Smooth muscle cell (in vitro differentiated cells): ENCODE measurements at regions not wholly inside any gene's neighbourhood (a gene's known extent, or its start where the extent isn't known, plus 50 kb on each side); places are given as distances from the start of the nearest gene placed in this dataset.

Experiments
- DNase-seq: peaks from one replicate; lab custom pipeline; 2025; ENCODE audit not compliant: unreplicated experiment; lab: John Stamatoyannopoulos, UW
- H2AFZ ChIP-seq: fragments of 200-600 bp; sonication (generic); 2 replicates; pipeline ENCODE4 v1.6.0; 2016; ENCODE audit warnings: antibody characterized with exemption, low read depth, mild to moderate bottlenecking
- H3F3A ChIP-seq: fragments of 200-600 bp; sonication (generic); 2 replicates; pipeline ENCODE4 v1.6.0; 2017; ENCODE audit warnings: antibody characterized with exemption, low read depth
- H3K27ac ChIP-seq: fragments of 200-600 bp; sonication (generic); 2 replicates; pipeline ENCODE4 v1.5.1; 2016; ENCODE audit warnings: low read depth, mild to moderate bottlenecking
- H3K27me3 ChIP-seq: fragments of 200-600 bp; sonication (generic); 2 replicates; pipeline ENCODE4 v1.6.1; 2016; ENCODE audit warnings: low read depth, mild to moderate bottlenecking
- H3K36me3 ChIP-seq: fragments of 200-600 bp; sonication (generic); 2 replicates; pipeline ENCODE4 v1.5.1; 2016; ENCODE audit warnings: low read depth
- H3K4me1 ChIP-seq: fragments of 200-600 bp; sonication (generic); 2 replicates; pipeline ENCODE4 v1.5.1; 2016; ENCODE audit warnings: low read depth
- H3K4me2 ChIP-seq: fragments of 200-600 bp; sonication (generic); 2 replicates; pipeline ENCODE4 v1.6.0; 2016; ENCODE audit warnings: mild to moderate bottlenecking
- H3K4me3 ChIP-seq: fragments of 200-600 bp; sonication (generic); 2 replicates; pipeline ENCODE4 v1.5.1; 2016; ENCODE audit warnings: mild to moderate bottlenecking
- H3K79me2 ChIP-seq: fragments of 200-600 bp; sonication (generic); 2 replicates; pipeline ENCODE4 v1.6.0; 2016; ENCODE audit warnings: low read depth, mild to moderate bottlenecking
- H3K9ac ChIP-seq: fragments of 200-600 bp; sonication (generic); 2 replicates; pipeline ENCODE4 v1.6.0; 2016; ENCODE audit warnings: low read depth
- H3K9me3 ChIP-seq: fragments of 200-600 bp; sonication (generic); replicated peaks from 2 replicates; pipeline ENCODE4 v1.5.1; 2016; ENCODE audit warnings: low read depth
- H4K20me1 ChIP-seq: fragments of 200-600 bp; sonication (generic); 2 replicates; pipeline ENCODE4 v1.6.0; 2016; ENCODE audit warnings: low read depth
- CTCF ChIP-seq: fragments of 200-600 bp; sonication (generic); IDR thresholded peaks from 2 replicates; pipeline ENCODE4 v1.5.1; 2017; ENCODE audit warnings: borderline replicate concordance, mild to moderate bottlenecking, antibody characterized with exemption; ENCODE audit not compliant: insufficient read depth, poor library complexity, severe bottlenecking
- WGBS: methylation state at CpG from one replicate; pipeline ENCODE4 v1.1.7; 2016; ENCODE audit warnings: low lambda C conversion rate; 5-methylcytosine and 5-hydroxymethylcytosine counted together

GRCh38 chr16:5330058-5330457 is 232.5 kb upstream of the EEF2KMT start:
- H3K4me3 ChIP-seq: no peak overlapping the region

GRCh38 chr16:5328546-5328945 is 231.0 kb upstream of the EEF2KMT start:
- Histone ChIP-seq H3K4me1 (no peaks in the 10 kb centered on the region), H3K4me3 (no peak overlapping the region), H3K4me2 (no peak overlapping the region), H3K27me3 (no peaks in the 10 kb centered on the region), H3K79me2 (no peaks in the 10 kb centered on the region), H2AFZ (no peak overlapping the region), H3K9me3 (no peaks in the 10 kb centered on the region), H3K9ac (no peak overlapping the region), H3K27ac (no peak overlapping the region), H3F3A (no peaks in the 10 kb centered on the region), H3K36me3 (no peaks in the 10 kb centered on the region), H4K20me1 (no peaks in the 10 kb centered on the region)
- 74% methylated on average over 5 of the region's 5 CpGs for WGBS
- no peak for TF ChIP-seq CTCF
- DNase-seq: no peak

More at GRCh38 chr16:5330058-5330457, 232.5 kb upstream of the EEF2KMT start:
- Histone ChIP-seq H3K9me3 (no peaks in the 10 kb centered on the region), H2AFZ (no peak overlapping the region), H3K27ac (no peak overlapping the region), H4K20me1 (no peaks in the 10 kb centered on the region), H3K4me1 (no peaks in the 10 kb centered on the region), H3K79me2 (no peaks in the 10 kb centered on the region), H3K36me3 (no peaks in the 10 kb centered on the region), H3K27me3 (no peaks in the 10 kb centered on the region), H3K9ac (no peak overlapping the region), H3F3A (no peaks in the 10 kb centered on the region), H3K4me2 (no peak overlapping the region)
- DNase-seq: no peak
- no peak for TF ChIP-seq CTCF
- 81% methylated on average over 3 of the region's 3 CpGs for WGBS

GRCh38 chr16:5326395-5326794 is 228.8 kb upstream of the EEF2KMT start:
- no peak overlapping the region for H3K27ac ChIP-seq
- peaks cover 3% of the 10 kb centered on the region for H3K4me1 ChIP-seq
- no peaks in the 10 kb centered on the region for H3K27me3 ChIP-seq
- no peaks in the 10 kb centered on the region for H3K79me2 ChIP-seq
- no peak for DNase-seq
- WGBS: 93% methylated on average over 3 of the region's 3 CpGs
- no peaks in the 10 kb centered on the region for H3K9me3 ChIP-seq
- no peak overlapping the region for H3K4me3 ChIP-seq
- no peaks in the 10 kb centered on the region for H4K20me1 ChIP-seq
- no peak overlapping the region for H2AFZ ChIP-seq
- no peaks in the 10 kb centered on the region for H3K36me3 ChIP-seq
- no peak overlapping the region for H3K4me2 ChIP-seq
- TF ChIP-seq CTCF: no peak
- no peaks in the 10 kb centered on the region for H3F3A ChIP-seq
- H3K9ac ChIP-seq: no peak overlapping the region

GRCh38 chr16:5325932-5326331 is 228.3 kb upstream of the EEF2KMT start:
- Histone ChIP-seq H3K9me3 (no peaks in the 10 kb centered on the region), H2AFZ (no peak overlapping the region), H3K4me1 (peaks cover 3% of the 10 kb centered on the region), H4K20me1 (no peaks in the 10 kb centered on the region), H3K79me2 (no peaks in the 10 kb centered on the region), H3K27me3 (no peaks in the 10 kb centered on the region), H3K4me3 (no peak overlapping the region), H3K36me3 (no peaks in the 10 kb centered on the region), H3F3A (no peaks in the 10 kb centered on the region), H3K27ac (no peak overlapping the region), H3K9ac (no peak overlapping the region), H3K4me2 (no peak overlapping the region)
- 72% methylated on average over 4 of the region's 4 CpGs for WGBS
- DNase-seq: no peak
- no peak for TF ChIP-seq CTCF
